ENCODE measurements at regions not wholly inside any gene's neighbourhood (a gene's known extent, or its start where the extent isn't known, plus 50 kb on each side); places are given as distances from the start of the nearest gene placed in this dataset.

GRCh38 chr4:175929932-175930331 lies 117.9 kb upstream of the GPM6A start:
- H3K9ac ChIP-seq (ENCODE audit: low read depth in 1 of 2, low read length in 2 of 2): no peak overlapping the region
- no peaks in the 10 kb centered on the region for H3K4me1 ChIP-seq (ENCODE audit: control insufficient read depth in 4 of 4, insufficient read depth in 4 of 4, low read length in 3 of 4)
- peaks cover 0 to 3% (median 1%) of the 10 kb centered on the region in 4 donors for H3K27me3 ChIP-seq (ENCODE audit: control insufficient read depth in 4 of 4, insufficient read depth in 4 of 4, low read length in 3 of 4)
- no peak overlapping the region for H3K27ac ChIP-seq (ENCODE audit: low read depth in 1 of 2, low read length in 2 of 2)
- no peak overlapping the region for H3K4me3 ChIP-seq (ENCODE audit: low read depth in 1 of 3, low read length in 3 of 3)
- H3K9me3 ChIP-seq (ENCODE audit: control insufficient read depth in 4 of 4, low read length in 3 of 4): no peaks in the 10 kb centered on the region
- 60% methylated on average over 3 of the region's 3 CpGs for WGBS
- TF ChIP-seq EGR1 (IDR thresholded peaks at IDR 0.05; ENCODE audit: low read depth in 2 of 2) (no peak), SP1 (IDR thresholded peaks at IDR 0.05) (no peak), ZBTB33 (IDR thresholded peaks at IDR 0.05) (no peak), YY1 (IDR thresholded peaks at IDR 0.05) (no peak), JUND (IDR thresholded peaks at IDR 0.05) (no peak), MAX (IDR thresholded peaks at IDR 0.05) (no peak), FOXA2 (IDR thresholded peaks at IDR 0.05) (no peak), HNF4G (IDR thresholded peaks at IDR 0.05) (no peak), RAD21 (IDR thresholded peaks at IDR 0.05) (no peak), HNF4A (conservative IDR thresholded peaks at IDR 0.05) (no peak), RXRA (IDR thresholded peaks at IDR 0.05) (no peak), TAF1 (conservative IDR thresholded peaks at IDR 0.05) (no peak), CTCF (IDR thresholded peaks at IDR 0.05; ENCODE audit: low read depth, low read length, missing input control) (no peak), REST (IDR thresholded peaks at IDR 0.05) (no peak), FOXA1 (IDR thresholded peaks at IDR 0.05) (no peak), ATF3 (IDR thresholded peaks at IDR 0.05) (no peak), GABPA (IDR thresholded peaks at IDR 0.05 in 1 of 2, conservative IDR thresholded peaks at IDR 0.05 in 1 of 2) (no peak), NR2F2 (IDR thresholded peaks at IDR 0.05) (no peak)
- no peaks in the 10 kb centered on the region for H3K36me3 ChIP-seq (ENCODE audit: control insufficient read depth in 4 of 4, insufficient read depth in 3 of 4, low read depth in 1 of 4, low read length in 3 of 4)
- no peak for DNase-seq (ENCODE audit: low spot score)
